T-cell (primary cell): ENCODE measurements at regions not wholly inside any gene's neighbourhood (a gene's known extent, or its start where the extent isn't known, plus 50 kb on each side); places are given as distances from the start of the nearest gene placed in this dataset.
"Not testable (repeated sequence)": the region's sequence is repeated elsewhere in the genome, so short reads cannot be mapped to it uniquely, and the experiment has no call there.

Experiments used
- ATAC-seq, 4 experiments: fragments of 200-7000 bp in 3 of 4; fragments of 150-1000 bp in 1 of 4; cut with Tn5 transposase; replicated peaks in 1 of 4; 1 replicate in 3 of 4; 2 replicates in 1 of 4; pipeline ENCODE4 v1.10.0; 2021; ENCODE audit warnings: moderate library complexity in 3 of 4, mild to moderate bottlenecking in 2 of 4, moderate number of reproducible peaks in 1 of 4
- CTCF ChIA-PET, 2 donors: fragments of 300-600 bp; sonication (Branson Sonifier 250); formaldehyde crosslinking; loops; one replicate each; lab custom pipeline; 2022; ENCODE audit warnings: antibody characterized with exemption in 2 of 2; lab: Charles Lee
- POLR2A ChIA-PET, 2 donors: fragments of 300-600 bp; sonication (Branson Sonifier 250); formaldehyde crosslinking; loops; one replicate each; lab custom pipeline; 2022; ENCODE audit warnings: antibody characterized with exemption in 2 of 2; lab: Charles Lee
- DNase-seq, 35 experiments: peaks; one replicate each; pipeline versions ENCODE4 v3.0.0 to v3.0.0-alpha.2; 2013 to 2023
- H3K27ac ChIP-seq: one replicate; pipeline ENCODE4 v1.5.1; 2013; ENCODE audit warnings: low read length
- H3K27me3 ChIP-seq, 2 experiments: replicated peaks in 1 of 2; 1 replicate in 1 of 2; 2 replicates in 1 of 2; pipeline versions ENCODE4 v1.6.1 to v1.7.0; 2013; ENCODE audit warnings: low read length in 1 of 2, mixed read lengths in 1 of 2; ENCODE audit not compliant: control insufficient read depth in 2 of 2, insufficient read depth in 2 of 2; ENCODE audit errors: extremely low read depth in 1 of 2
- H3K36me3 ChIP-seq, 2 donors: 1 replicate in 1 of 2; 2 replicates in 1 of 2; pipeline versions ENCODE4 v1.6.1 to v1.7.0; 2013; ENCODE audit warnings: low read length in 1 of 2; ENCODE audit not compliant: control insufficient read depth in 2 of 2, insufficient read depth in 1 of 2; ENCODE audit errors: extremely low read depth in 1 of 2
- H3K4me1 ChIP-seq, 2 experiments: 1 replicate in 1 of 2; 2 replicates in 1 of 2; pipeline versions ENCODE4 v1.6.1 to v1.7.0; 2013; ENCODE audit warnings: low read length in 2 of 2, mixed read lengths in 1 of 2; ENCODE audit not compliant: insufficient read depth in 2 of 2, control insufficient read depth in 1 of 2; ENCODE audit errors: extremely low read depth in 1 of 2
- H3K4me3 ChIP-seq, 2 donors: 1 replicate in 1 of 2; 2 replicates in 1 of 2; pipeline versions ENCODE4 v1.5.1 to v1.7.0; 2013; ENCODE audit warnings: mild to moderate bottlenecking in 2 of 2, low read length in 1 of 2, moderate library complexity in 1 of 2; ENCODE audit not compliant: control insufficient read depth in 1 of 2; ENCODE audit errors: extremely low read depth in 1 of 2
- H3K9me3 ChIP-seq: 2 replicates; pipeline ENCODE4 v1.7.0; 2013
- H3K27ac Mint-ChIP-seq, 2 donors: one replicate each; pipeline ENCODE4 v1.8.0; 2020 to 2021; ENCODE audit warnings: mild to moderate bottlenecking in 2 of 2, mixed read lengths in 2 of 2
- H3K27me3 Mint-ChIP-seq, 2 donors: one replicate each; pipeline ENCODE4 v1.8.0; 2021 to 2022; ENCODE audit warnings: mixed read lengths in 2 of 2
- H3K36me3 Mint-ChIP-seq: one replicate; pipeline ENCODE4 v1.8.0; 2021; ENCODE audit warnings: mixed read lengths
- H3K4me1 Mint-ChIP-seq, 3 donors: one replicate each; pipeline ENCODE4 v1.8.0; 2020 to 2022; ENCODE audit warnings: mixed read lengths in 3 of 3, mild to moderate bottlenecking in 1 of 3
- H3K4me3 Mint-ChIP-seq, 3 donors: one replicate each; pipeline ENCODE4 v1.8.0; 2020 to 2022; ENCODE audit warnings: mild to moderate bottlenecking in 3 of 3, mixed read lengths in 3 of 3, moderate library complexity in 3 of 3
- H3K9me3 Mint-ChIP-seq, 3 donors: one replicate each; pipeline ENCODE4 v1.8.0; 2020 to 2022; ENCODE audit warnings: mixed read lengths in 3 of 3
- WGBS: methylation state at CpG from one replicate; pipeline ENCODE4 v1.1.5; 2013; ENCODE audit warnings: missing lambda C conversion rate; ENCODE audit not compliant: insufficient coverage; 5-methylcytosine and 5-hydroxymethylcytosine counted together

DNA sequence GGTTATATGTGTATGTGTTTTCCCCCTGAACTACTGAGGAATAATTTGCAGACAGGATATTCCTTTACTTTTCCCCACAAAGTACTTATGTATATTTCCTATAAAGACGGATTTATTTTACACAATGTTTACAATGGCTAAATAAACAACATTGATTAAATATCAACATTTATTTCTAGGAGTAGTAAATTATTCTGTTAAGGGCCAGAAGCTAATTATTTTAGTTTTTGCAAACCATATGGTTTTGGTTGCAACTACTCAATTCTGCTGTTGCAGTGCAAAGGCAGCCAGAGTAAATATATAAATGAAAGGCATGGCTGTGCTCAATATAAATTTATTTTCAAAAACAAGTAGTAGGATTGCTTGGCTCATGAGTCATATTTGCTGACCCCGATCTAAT is 907.1 kb upstream of the MBL2 start:
- Mint-ChIP-seq H3K9me3 (peaks cover 3 to 30% (median 6%) of the 10 kb centered on the region in 3 donors), H3K4me3 (no peak overlapping the region), H3K27ac (no peak overlapping the region), H3K4me1 (no peaks in the 10 kb centered on the region), H3K27me3 (no peaks in the 10 kb centered on the region), H3K36me3 (no peaks in the 10 kb centered on the region)
- H3K4me1 ChIP-seq, result no peaks in the 10 kb centered on the region
- no peaks in the 10 kb centered on the region for H3K27me3 ChIP-seq
- no CpG with 5 or more reads among the region's 2 CpGs for WGBS
- ATAC-seq (no peak), DNase-seq (no peak)
- ChIA-PET CTCF (no interaction called here), POLR2A (no interaction called here)
- no peaks in the 10 kb centered on the region for H3K36me3 ChIP-seq
- no peaks in the 10 kb centered on the region for H3K9me3 ChIP-seq
- no peak overlapping the region for H3K27ac ChIP-seq
- H3K4me3 ChIP-seq, result no peak overlapping the region

DNA sequence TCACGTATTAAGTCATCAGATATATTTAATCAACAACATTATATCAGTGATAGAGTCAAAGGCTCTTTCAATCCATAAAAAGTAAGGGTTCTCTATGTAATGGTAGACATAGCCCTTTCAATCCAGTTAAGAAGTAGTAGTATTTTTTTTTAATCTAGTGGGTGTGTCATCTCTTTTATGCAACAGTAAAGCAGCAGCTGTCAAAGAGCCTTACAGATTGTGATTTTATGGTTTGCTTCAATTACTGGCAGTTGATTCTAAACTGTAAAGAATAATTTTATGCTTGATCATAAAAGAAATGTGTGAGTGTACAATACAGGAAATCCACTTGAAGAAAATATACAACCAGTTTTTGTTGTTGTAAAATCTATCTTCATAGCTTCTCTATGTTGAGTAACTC is 902.6 kb upstream of the MBL2 start:
- no peaks in the 10 kb centered on the region for H3K9me3 ChIP-seq
- H3K4me3 Mint-ChIP-seq, result no peak overlapping the region
- H3K27ac Mint-ChIP-seq, result no peak overlapping the region
- ATAC-seq (no peak), DNase-seq (no peak)
- H3K4me1 ChIP-seq, result no peaks in the 10 kb centered on the region
- H3K4me1 Mint-ChIP-seq, result no peaks in the 10 kb centered on the region
- no peaks in the 10 kb centered on the region for H3K36me3 Mint-ChIP-seq
- H3K9me3 Mint-ChIP-seq, result peaks cover 2 to 24% (median 8%) of the 10 kb centered on the region in 3 donors
- CTCF ChIA-PET, result no interaction called here
- no CpG with 5 or more reads among the region's 1 CpG for WGBS
- H3K27me3 ChIP-seq, result no peaks in the 10 kb centered on the region
- H3K4me3 ChIP-seq, result no peak overlapping the region
- H3K36me3 ChIP-seq, result no peaks in the 10 kb centered on the region
- POLR2A ChIA-PET, result no interaction called here
- H3K27ac ChIP-seq, result no peak overlapping the region
- H3K27me3 Mint-ChIP-seq, result no peaks in the 10 kb centered on the region

DNA sequence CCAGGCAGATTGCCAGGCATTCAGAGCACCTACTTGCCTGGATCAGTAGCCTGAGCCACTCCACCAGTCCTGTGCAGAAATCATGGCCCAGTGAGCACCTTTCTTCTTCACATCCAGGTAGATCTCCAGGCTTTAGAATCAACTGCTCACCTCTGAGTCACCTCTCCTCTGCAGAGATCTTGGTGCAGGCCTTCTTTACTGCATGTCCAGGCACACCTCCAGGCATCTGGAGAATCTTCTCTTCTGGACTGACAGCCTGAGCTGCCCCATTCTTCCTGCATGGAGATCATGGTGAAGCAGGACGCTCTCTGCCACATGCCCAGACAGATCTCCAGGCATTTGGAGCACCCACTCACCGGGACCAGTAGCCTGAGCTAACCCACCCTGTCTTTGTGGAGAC is 894.5 kb upstream of the MBL2 start:
- WGBS, result 83% methylated on average over 1 of the region's 2 CpGs
- POLR2A ChIA-PET, result no interaction called here
- ATAC-seq (no peak), DNase-seq (no peak)
- Mint-ChIP-seq H3K9me3 (peaks cover 7 to 37% (median 11%) of the 10 kb centered on the region in 3 donors), H3K27me3 (no peaks in the 10 kb centered on the region), H3K4me3 (no peak overlapping the region), H3K36me3 (no peaks in the 10 kb centered on the region), H3K4me1 (no peaks in the 10 kb centered on the region), H3K27ac (no peak overlapping the region)
- no peaks in the 10 kb centered on the region for H3K4me1 ChIP-seq
- CTCF ChIA-PET, result no interaction called here
- H3K27me3 ChIP-seq, result no peaks in the 10 kb centered on the region
- H3K36me3 ChIP-seq, result no peaks in the 10 kb centered on the region
- no peak overlapping the region for H3K4me3 ChIP-seq
- H3K9me3 ChIP-seq, result no peaks in the 10 kb centered on the region
- no peak overlapping the region for H3K27ac ChIP-seq

DNA sequence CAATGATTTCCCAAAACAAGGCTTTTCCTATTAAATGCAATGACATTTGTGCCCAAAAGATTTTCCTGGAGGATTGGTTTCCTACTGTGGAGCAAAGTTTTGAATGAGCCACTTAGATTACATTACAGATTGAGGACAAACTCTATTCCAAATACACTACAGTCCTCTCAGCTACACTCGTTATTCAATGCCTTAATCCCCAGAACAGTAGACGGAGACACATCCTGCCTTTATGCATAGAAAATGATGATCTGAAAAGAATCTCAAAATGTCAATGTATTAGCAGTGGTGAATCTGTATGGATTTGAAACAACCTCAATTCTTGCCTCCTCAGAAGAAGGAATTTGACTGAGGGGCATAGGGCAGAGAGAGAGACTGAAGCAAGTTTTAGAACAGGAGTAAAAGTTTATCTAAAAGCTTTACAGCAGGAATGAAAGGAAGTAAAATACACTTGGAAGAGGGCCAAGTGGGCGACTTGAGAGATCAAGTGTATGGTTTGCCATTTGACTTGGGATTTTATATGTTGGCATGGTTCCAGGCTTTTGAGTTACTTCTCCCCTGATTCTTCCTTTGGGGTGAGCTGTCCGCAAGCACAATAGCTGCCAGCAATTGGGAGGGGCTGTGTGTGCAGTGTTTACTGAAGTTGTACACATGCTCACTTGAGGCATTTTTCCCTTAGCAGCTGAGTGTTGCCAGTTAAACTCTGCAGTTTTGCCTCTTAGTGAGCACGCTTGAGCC is 891.9 kb upstream of the MBL2 start:
- ATAC-seq (no peak), DNase-seq (no peak)
- Histone ChIP-seq H3K4me1 (no peaks in the 10 kb centered on the region), H3K27ac (no peak overlapping the region), H3K4me3 (no peak overlapping the region), H3K9me3 (no peaks in the 10 kb centered on the region), H3K27me3 (no peaks in the 10 kb centered on the region), H3K36me3 (no peaks in the 10 kb centered on the region)
- POLR2A ChIA-PET, result no interaction called here
- peaks cover 7 to 31% (median 10%) of the 10 kb centered on the region in 3 donors for H3K9me3 Mint-ChIP-seq
- 0% methylated on average over 1 of the region's 5 CpGs for WGBS
- H3K4me1 Mint-ChIP-seq, result no peaks in the 10 kb centered on the region
- no peak overlapping the region for H3K27ac Mint-ChIP-seq
- no peaks in the 10 kb centered on the region for H3K27me3 Mint-ChIP-seq
- CTCF ChIA-PET, result no interaction called here
- no peaks in the 10 kb centered on the region for H3K36me3 Mint-ChIP-seq
- no peak overlapping the region for H3K4me3 Mint-ChIP-seq

DNA sequence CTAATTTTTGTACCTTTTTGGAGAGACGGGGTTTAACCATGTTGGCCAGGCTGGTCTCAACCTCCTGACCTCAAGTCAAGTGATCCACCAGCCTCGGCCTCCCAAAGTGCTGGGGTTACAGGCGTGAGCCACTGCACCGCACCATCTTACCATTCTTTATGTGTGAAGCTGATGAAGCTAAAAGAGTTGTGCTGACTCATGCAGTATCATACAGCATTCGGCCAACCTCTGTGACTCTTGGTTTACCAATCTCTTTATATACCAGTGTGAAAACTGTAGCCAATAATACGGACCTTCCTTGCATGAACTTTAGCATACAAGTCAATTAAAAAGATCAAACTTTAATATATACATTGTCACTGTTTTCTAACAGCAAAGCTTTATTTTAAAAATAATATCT is 878.2 kb upstream of the MBL2 start:
- no peaks in the 10 kb centered on the region for H3K9me3 ChIP-seq
- WGBS, result 60% methylated on average over 1 of the region's 6 CpGs
- no peak overlapping the region for H3K4me3 Mint-ChIP-seq

DNA sequence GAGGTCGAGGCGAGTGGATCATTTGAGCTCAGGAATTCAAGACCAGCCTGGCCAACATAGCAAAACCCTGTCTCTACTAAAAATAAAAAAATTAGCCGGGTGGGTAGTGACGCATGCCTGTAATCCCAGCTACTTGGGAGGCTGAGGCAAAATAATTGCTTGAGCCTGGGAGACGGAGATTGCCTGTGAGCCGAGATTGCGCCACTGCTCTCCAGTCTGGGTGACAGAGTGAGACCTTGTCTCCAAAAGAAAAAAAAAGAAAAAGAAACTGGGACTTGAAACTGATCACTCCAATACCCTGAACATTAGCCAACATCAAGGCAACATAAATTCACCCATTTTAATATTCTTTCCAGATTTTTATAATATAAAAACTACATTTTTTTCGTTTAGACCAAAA is 874.6 kb upstream of the MBL2 start:
- H3K27ac Mint-ChIP-seq, H3K4me1 ChIP-seq, H3K9me3 ChIP-seq, CTCF ChIA-PET, H3K36me3 Mint-ChIP-seq, H3K27ac ChIP-seq, ATAC-seq, DNase-seq, H3K27me3 ChIP-seq, H3K4me3 Mint-ChIP-seq, H3K27me3 Mint-ChIP-seq, H3K9me3 Mint-ChIP-seq, H3K4me1 Mint-ChIP-seq, H3K36me3 ChIP-seq, H3K4me3 ChIP-seq, POLR2A ChIA-PET: not testable (repeated sequence)
- 85% methylated on average over 5 of the region's 8 CpGs for WGBS

More for the DNA sequence above, 878.2 kb upstream of the MBL2 start:
- H3K27ac Mint-ChIP-seq, result no peak overlapping the region
- no peaks in the 10 kb centered on the region for H3K4me1 ChIP-seq
- H3K27ac ChIP-seq, result no peak overlapping the region
- ATAC-seq (no peak), DNase-seq (no peak)
- H3K36me3 ChIP-seq, result no peaks in the 10 kb centered on the region
- H3K4me3 ChIP-seq, result no peak overlapping the region
- peaks cover 7 to 11% (median 10%) of the 10 kb centered on the region in 3 donors for H3K9me3 Mint-ChIP-seq
- H3K27me3 ChIP-seq, result no peaks in the 10 kb centered on the region
- CTCF ChIA-PET, result interaction anchor here in 1 of 2 donors (0.5 kb wide), 1 partner anchor 19 kb away, joined by 6 read pairs; no protein-coding TSS in a partner anchor
- no peaks in the 10 kb centered on the region for H3K4me1 Mint-ChIP-seq
- POLR2A ChIA-PET, result no interaction called here
- no peaks in the 10 kb centered on the region for H3K27me3 Mint-ChIP-seq
- no peaks in the 10 kb centered on the region for H3K36me3 Mint-ChIP-seq
